ENCODE measurements at regions not wholly inside any gene's neighbourhood (a gene's known extent, or its start where the extent isn't known, plus 50 kb on each side); places are given as distances from the start of the nearest gene placed in this dataset.

DNA sequence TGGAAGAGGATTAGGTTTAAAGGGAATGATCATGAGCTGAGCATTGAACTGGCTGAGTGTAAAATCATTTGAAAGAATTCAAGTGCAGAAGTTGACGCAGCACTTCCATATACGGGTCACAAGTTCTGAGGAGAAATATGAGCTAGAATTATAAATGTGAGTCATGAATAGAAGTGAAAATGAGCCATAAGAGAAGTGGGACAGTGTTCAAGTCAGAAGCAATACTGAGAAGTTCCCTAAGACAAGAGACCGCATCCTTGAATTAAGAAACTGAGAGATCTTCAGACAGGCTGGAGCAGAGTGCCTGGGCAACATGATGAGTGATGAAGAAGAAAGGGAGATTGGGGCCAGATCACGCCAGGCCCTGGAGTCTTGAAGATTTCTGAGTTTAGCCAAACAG is 209.7 kb downstream of the TBX18 start:
- TF ChIP-seq, protein P1, sequence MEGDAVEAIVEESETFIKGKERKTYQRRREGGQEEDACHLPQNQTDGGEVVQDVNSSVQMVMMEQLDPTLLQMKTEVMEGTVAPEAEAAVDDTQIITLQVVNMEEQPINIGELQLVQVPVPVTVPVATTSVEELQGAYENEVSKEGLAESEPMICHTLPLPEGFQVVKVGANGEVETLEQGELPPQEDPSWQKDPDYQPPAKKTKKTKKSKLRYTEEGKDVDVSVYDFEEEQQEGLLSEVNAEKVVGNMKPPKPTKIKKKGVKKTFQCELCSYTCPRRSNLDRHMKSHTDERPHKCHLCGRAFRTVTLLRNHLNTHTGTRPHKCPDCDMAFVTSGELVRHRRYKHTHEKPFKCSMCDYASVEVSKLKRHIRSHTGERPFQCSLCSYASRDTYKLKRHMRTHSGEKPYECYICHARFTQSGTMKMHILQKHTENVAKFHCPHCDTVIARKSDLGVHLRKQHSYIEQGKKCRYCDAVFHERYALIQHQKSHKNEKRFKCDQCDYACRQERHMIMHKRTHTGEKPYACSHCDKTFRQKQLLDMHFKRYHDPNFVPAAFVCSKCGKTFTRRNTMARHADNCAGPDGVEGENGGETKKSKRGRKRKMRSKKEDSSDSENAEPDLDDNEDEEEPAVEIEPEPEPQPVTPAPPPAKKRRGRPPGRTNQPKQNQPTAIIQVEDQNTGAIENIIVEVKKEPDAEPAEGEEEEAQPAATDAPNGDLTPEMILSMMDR (IDR thresholded peaks at IDR 0.05): no peak
- no peak for TF ChIP-seq POLR2A (IDR thresholded peaks at IDR 0.05)

Measured in body of pancreas (tissue), 4 donors.